ENCODE measurements at regions not wholly inside any gene's neighbourhood (a gene's known extent, or its start where the extent isn't known, plus 50 kb on each side); places are given as distances from the start of the nearest gene placed in this dataset.

DNA sequence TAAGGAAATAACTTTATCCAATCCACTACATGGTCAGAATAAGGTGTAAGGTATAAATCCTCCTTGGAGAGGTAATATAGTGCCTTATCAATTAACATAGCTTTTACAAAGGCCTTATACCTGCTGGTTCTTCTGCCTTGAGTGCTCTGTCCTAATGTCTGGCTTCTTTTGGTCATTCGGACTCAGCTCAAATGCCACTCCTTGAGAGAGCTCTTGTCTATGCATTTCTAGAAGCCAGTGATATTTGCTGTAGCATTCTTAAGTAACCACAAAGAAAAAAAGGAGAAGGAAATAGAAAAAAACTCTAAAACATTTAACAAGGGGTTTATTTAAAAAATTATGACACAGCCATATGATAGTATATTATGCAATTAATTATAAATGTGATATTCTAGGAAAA is 444.8 kb upstream of the SLIT2 start:
- Mint-ChIP-seq H3K9me3 (ENCODE audit: unreplicated experiment) (no peaks in the 10 kb centered on the region), H3K36me3 (ENCODE audit: unreplicated experiment) (no peaks in the 10 kb centered on the region), H3K27ac (ENCODE audit: unreplicated experiment) (no peak overlapping the region), H3K27me3 (ENCODE audit: unreplicated experiment) (no peaks in the 10 kb centered on the region), H3K4me1 (ENCODE audit: low read depth, unreplicated experiment) (no peaks in the 10 kb centered on the region), H3K4me3 (ENCODE audit: unreplicated experiment) (no peak overlapping the region)
- no peak for TF ChIP-seq CTCF (IDR thresholded peaks at IDR 0.05; ENCODE audit: partially characterized antibody, unreplicated experiment)
- DNase-seq, result no peak

- H3K27me3 Mint-ChIP-seq (ENCODE audit: unreplicated experiment), result no peaks in the 10 kb centered on the region
- no peaks in the 10 kb centered on the region for H3K9me3 Mint-ChIP-seq (ENCODE audit: unreplicated experiment)
- no peaks in the 10 kb centered on the region for H3K36me3 Mint-ChIP-seq (ENCODE audit: unreplicated experiment)
- no peak overlapping the region for H3K4me3 Mint-ChIP-seq (ENCODE audit: unreplicated experiment)
- TF ChIP-seq CTCF (IDR thresholded peaks at IDR 0.05; ENCODE audit: partially characterized antibody, unreplicated experiment), result no peak
- H3K27ac Mint-ChIP-seq (ENCODE audit: unreplicated experiment), result no peak overlapping the region
- H3K4me1 Mint-ChIP-seq (ENCODE audit: low read depth, unreplicated experiment), result no peaks in the 10 kb centered on the region
- no peak for DNase-seq
Measured at GRCh38 chr4:19803406-19803805, 448.3 kb upstream of the SLIT2 start.

DNA sequence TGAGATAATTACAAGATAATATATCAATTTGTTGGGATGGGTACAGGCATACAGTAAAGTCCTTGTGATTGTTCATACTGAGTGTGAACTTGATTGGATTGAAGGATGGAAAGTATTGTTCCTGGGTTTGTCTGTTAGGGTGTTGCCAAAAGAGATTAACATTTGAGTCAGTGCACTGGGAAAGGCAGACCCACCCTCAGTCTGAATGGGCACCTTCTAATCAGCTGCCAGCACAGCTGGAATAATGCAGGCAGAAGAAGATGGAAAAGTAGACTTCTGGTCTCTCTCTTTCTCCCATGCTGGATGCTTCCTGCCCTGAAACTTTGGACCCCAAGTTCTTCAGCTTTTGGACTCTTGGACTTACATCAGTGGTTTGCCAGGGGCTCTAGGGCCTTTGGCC is 457.9 kb upstream of the SLIT2 start:
- TF ChIP-seq CTCF (IDR thresholded peaks at IDR 0.05; ENCODE audit: partially characterized antibody, unreplicated experiment), result no peak
- no peak overlapping the region for H3K4me3 Mint-ChIP-seq (ENCODE audit: unreplicated experiment)
- no peaks in the 10 kb centered on the region for H3K4me1 Mint-ChIP-seq (ENCODE audit: low read depth, unreplicated experiment)
- no peaks in the 10 kb centered on the region for H3K36me3 Mint-ChIP-seq (ENCODE audit: unreplicated experiment)
- DNase-seq, result no peak
- peaks cover 2% of the 10 kb centered on the region for H3K9me3 Mint-ChIP-seq (ENCODE audit: unreplicated experiment)
- no peak overlapping the region for H3K27ac Mint-ChIP-seq (ENCODE audit: unreplicated experiment)
- H3K27me3 Mint-ChIP-seq (ENCODE audit: unreplicated experiment), result peaks cover 2% of the 10 kb centered on the region

DNA sequence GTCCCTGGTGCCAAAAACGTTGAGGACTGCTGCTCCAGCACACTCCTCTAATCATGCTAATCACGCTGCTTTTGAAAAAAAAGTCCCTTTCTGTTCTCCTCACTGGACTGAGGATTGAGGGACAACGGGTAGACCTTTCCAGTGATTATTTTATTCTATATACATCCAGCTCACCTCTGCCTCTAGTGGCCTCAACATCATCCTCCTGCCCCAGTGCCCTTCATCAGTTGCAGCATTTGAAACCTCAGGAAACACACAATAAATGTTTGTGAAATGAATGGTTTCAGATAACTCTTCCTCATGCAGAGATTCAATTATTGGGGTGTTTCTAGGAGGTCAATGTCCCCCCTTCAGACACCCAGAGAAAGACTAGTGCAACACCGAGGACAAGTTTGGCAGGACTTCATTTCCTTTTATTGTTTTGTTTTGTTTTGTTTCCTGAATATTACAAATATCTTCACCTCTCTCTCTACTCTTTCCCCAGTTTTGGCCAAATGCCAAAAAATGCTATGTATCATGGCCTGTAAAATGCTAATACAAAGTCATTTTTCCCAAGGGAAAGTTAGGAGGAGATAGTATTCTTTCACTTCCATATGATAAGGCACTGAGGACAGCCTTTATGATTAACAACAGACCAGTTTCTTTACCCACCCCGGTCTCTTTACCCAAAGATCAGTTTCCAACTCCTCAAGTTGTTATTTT is 460.1 kb upstream of the SLIT2 start:
- Mint-ChIP-seq H3K27me3 (ENCODE audit: unreplicated experiment) (no peaks in the 10 kb centered on the region), H3K36me3 (ENCODE audit: unreplicated experiment) (no peaks in the 10 kb centered on the region), H3K4me3 (ENCODE audit: unreplicated experiment) (no peak overlapping the region), H3K27ac (ENCODE audit: unreplicated experiment) (no peak overlapping the region), H3K9me3 (ENCODE audit: unreplicated experiment) (no peaks in the 10 kb centered on the region), H3K4me1 (ENCODE audit: low read depth, unreplicated experiment) (no peaks in the 10 kb centered on the region)
- TF ChIP-seq CTCF (IDR thresholded peaks at IDR 0.05; ENCODE audit: partially characterized antibody, unreplicated experiment), result no peak
- no peak for DNase-seq

- DNase-seq, result no peak
- H3K9me3 Mint-ChIP-seq (ENCODE audit: unreplicated experiment), result peaks cover 4% of the 10 kb centered on the region
- no peaks in the 10 kb centered on the region for H3K4me1 Mint-ChIP-seq (ENCODE audit: low read depth, unreplicated experiment)
- H3K27ac Mint-ChIP-seq (ENCODE audit: unreplicated experiment), result no peak overlapping the region
- no peaks in the 10 kb centered on the region for H3K27me3 Mint-ChIP-seq (ENCODE audit: unreplicated experiment)
- peaks cover 10% of the 10 kb centered on the region for H3K36me3 Mint-ChIP-seq (ENCODE audit: unreplicated experiment)
- no peak for TF ChIP-seq CTCF (IDR thresholded peaks at IDR 0.05; ENCODE audit: partially characterized antibody, unreplicated experiment)
- H3K4me3 Mint-ChIP-seq (ENCODE audit: unreplicated experiment), result no peak overlapping the region
Measured at GRCh38 chr4:19786616-19787015, 465.1 kb upstream of the SLIT2 start.

Measured in glutamatergic neuron (in vitro differentiated cells).